Retina (tissue), 1 donor: ENCODE measurements at regions not wholly inside any gene's neighbourhood (a gene's known extent, or its start where the extent isn't known, plus 50 kb on each side); places are given as distances from the start of the nearest gene placed in this dataset.
"Not testable (repeated sequence)": the region's sequence is repeated elsewhere in the genome, so short reads cannot be mapped to it uniquely, and the experiment has no call there.

Experiments used
- DNase-seq: peaks from one replicate; pipeline ENCODE4 v3.0.0-alpha.2; 2016

GRCh38 chr10:128178302-128178958 lies 52.2 kb upstream of the MKI67 start:
- DNase-seq = peak; percentile 20

GRCh38 chr10:128180843-128181242 lies 54.6 kb upstream of the MKI67 start:
- DNase-seq = peak; percentile 25

- no peak for DNase-seq
These were observed 59.4 kb upstream of the MKI67 start for GRCh38 chr10:128185627-128186026.

- DNase-seq = no peak
These were observed 61.0 kb upstream of the MKI67 start for GRCh38 chr10:128186959-128187787.

- no peak for DNase-seq
These were observed 61.6 kb upstream of the MKI67 start for GRCh38 chr10:128187788-128188185.

GRCh38 chr10:128189176-128189575 lies 63.0 kb upstream of the MKI67 start:
- no peak for DNase-seq

- DNase-seq = no peak
These were observed 65.6 kb upstream of the MKI67 start for GRCh38 chr10:128191847-128192246.

- DNase-seq = not testable (repeated sequence)
These were observed 75.6 kb upstream of the MKI67 start for GRCh38 chr10:128201826-128202225.

GRCh38 chr10:128203028-128203427 lies 76.8 kb upstream of the MKI67 start:
- no peak for DNase-seq

- not testable (repeated sequence) for DNase-seq
These were observed 79.4 kb upstream of the MKI67 start for GRCh38 chr10:128205591-128205990.

- DNase-seq = no peak
These were observed 80.5 kb upstream of the MKI67 start for GRCh38 chr10:128206676-128207075.

- DNase-seq = no peak
These were observed 83.6 kb upstream of the MKI67 start for GRCh38 chr10:128209862-128210214.

GRCh38 chr10:128210215-128211063 lies 84.2 kb upstream of the MKI67 start:
- peak; percentile 82 for DNase-seq

GRCh38 chr10:128211064-128211504 lies 84.9 kb upstream of the MKI67 start:
- peak; percentile 68 for DNase-seq

GRCh38 chr10:128211953-128212727 lies 85.9 kb upstream of the MKI67 start:
- DNase-seq = peak; percentile 95

GRCh38 chr10:128213156-128213555 lies 86.9 kb upstream of the MKI67 start:
- DNase-seq = no peak

- no peak for DNase-seq
These were observed 89.5 kb upstream of the MKI67 start for GRCh38 chr10:128215733-128216132.

- DNase-seq = no peak
These were observed 90.9 kb upstream of the MKI67 start for GRCh38 chr10:128217136-128217535.

GRCh38 chr10:128218161-128218560 lies 91.9 kb upstream of the MKI67 start:
- DNase-seq = no peak

GRCh38 chr10:128219295-128219694 lies 93.1 kb upstream of the MKI67 start:
- DNase-seq = no peak

- DNase-seq = no peak
These were observed 93.8 kb upstream of the MKI67 start for GRCh38 chr10:128220021-128220420.

- DNase-seq = no peak
These were observed 94.9 kb upstream of the MKI67 start for GRCh38 chr10:128221117-128221516.

GRCh38 chr10:128221807-128222206 lies 95.6 kb upstream of the MKI67 start:
- DNase-seq = no peak
